ENCODE measurements at regions not wholly inside any gene's neighbourhood (a gene's known extent, or its start where the extent isn't known, plus 50 kb on each side); places are given as distances from the start of the nearest gene placed in this dataset.

GRCh38 chr11:19338375-19338774 lies 97.6 kb upstream of the E2F8 start:
- no peak for TF ChIP-seq CTCF (IDR thresholded peaks at IDR 0.05; ENCODE audit: insufficient read depth, low read length)
- DNase-seq (ENCODE audit: low read depth), result no peak

DNA sequence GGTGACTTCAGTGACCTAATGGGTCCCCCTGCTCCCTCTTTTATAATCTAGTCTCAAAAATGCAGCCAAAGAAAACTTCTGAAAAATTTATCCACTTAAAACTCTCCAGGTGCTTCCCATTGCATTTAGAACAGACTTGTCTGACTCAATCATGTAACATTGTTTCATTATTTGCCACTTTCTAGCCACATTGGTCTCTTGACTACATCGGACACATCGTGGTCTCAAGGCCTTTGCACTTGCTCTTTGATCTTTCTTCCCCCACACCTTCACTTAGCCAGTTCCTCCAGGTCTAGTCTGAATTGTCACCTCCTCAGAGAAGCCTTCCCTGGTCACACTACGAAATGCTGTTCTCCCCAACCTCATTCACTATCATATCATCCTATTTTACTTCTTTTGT lies 97.0 kb upstream of the E2F8 start:
- H3K4me3 ChIP-seq (ENCODE audit: low read depth, low read length), result no peak overlapping the region
- TF ChIP-seq CTCF (IDR thresholded peaks at IDR 0.05; ENCODE audit: insufficient read depth, low read length), result no peak
- no peak for DNase-seq (ENCODE audit: low read depth)

More at GRCh38 chr11:19338375-19338774, 97.6 kb upstream of the E2F8 start:
- H3K4me3 ChIP-seq (ENCODE audit: low read depth, low read length), result no peak overlapping the region

DNA sequence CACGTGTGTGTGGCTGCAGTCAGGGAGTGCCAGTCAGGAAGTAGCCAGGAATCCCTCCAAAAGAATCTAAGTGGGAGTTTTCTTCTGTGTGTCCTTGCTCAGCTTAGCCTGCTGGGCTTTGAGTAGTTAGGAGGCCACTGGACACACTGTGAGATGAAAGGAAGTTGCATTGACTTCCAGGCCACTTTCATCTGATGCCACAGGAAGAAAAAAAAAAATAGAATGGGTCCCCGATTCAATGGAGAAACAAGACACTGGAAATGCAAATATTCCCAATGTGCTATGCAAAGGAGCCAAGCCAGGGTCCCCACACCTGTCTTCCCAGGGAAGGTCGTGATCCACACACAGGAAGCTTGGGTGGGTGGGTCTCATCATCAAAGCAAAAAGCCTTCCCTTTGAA lies 95.6 kb upstream of the E2F8 start:
- no peak for TF ChIP-seq CTCF (IDR thresholded peaks at IDR 0.05; ENCODE audit: insufficient read depth, low read length)
- no peak for DNase-seq (ENCODE audit: low read depth)
- H3K4me3 ChIP-seq (ENCODE audit: low read depth, low read length), result no peak overlapping the region

DNA sequence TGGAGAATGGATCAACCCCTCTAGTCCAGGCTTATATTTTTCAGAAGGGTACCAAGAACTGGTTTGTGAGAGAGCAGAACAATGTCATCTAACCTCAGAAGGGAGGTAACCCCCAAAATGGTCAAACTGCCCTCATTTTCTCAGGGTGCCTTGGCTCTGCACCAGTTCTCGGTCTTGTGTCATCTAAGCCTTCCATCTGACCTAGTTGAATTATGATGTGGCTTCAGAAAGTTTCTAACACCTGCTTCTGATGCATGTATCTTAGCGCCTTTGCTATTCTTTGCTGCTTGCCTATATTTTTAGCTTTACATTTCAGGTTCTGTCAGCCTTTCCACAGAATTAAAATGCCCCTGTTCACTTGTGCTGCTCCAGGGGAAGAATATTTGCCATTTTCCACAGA lies 91.7 kb upstream of the E2F8 start:
- TF ChIP-seq CTCF (IDR thresholded peaks at IDR 0.05; ENCODE audit: insufficient read depth, low read length), result no peak
- no peak for DNase-seq (ENCODE audit: low read depth)
- no peak overlapping the region for H3K4me3 ChIP-seq (ENCODE audit: low read depth, low read length)

DNA sequence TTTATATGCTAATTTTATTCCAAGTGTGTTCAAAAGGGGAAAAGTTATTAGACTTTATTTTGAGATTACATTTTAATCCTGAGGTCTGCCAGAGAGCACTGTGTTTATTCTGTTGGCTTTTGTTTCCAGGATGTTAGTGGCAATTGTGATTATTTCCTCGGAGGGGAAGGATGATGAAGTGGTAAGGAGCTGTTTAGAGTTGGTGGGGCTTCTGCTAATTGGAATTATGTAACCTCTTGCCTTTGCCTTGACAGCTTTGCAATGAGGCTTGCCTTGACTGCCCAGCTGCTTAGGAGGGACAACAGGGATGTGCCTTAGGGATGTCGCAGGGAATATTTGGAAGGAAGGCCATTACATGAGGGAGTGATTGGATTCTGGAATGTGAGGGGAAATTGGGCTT lies 89.7 kb upstream of the E2F8 start:
- no peak for TF ChIP-seq CTCF (IDR thresholded peaks at IDR 0.05; ENCODE audit: insufficient read depth, low read length)
- DNase-seq (ENCODE audit: low read depth), result no peak
- H3K4me3 ChIP-seq (ENCODE audit: low read depth, low read length), result no peak overlapping the region

DNA sequence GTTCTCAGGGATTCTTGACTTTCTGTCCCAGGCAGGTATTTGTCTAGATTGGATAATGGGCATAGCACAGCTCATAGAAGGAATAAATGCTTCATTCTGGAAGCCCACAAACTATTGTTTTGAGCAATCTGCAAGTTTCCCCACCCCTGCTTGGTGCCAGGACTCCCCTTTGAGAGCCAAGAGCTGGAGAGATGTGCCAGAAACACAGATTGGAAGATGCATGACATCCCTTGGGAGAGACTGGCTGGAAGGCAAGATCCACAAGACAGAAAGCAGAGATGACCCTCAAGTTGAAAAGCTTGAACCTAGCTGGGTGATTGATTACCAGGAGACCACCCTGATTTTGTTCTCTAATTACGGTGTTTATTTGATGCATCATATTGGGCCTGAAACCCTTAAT lies 89.2 kb upstream of the E2F8 start:
- TF ChIP-seq CTCF (IDR thresholded peaks at IDR 0.05; ENCODE audit: insufficient read depth, low read length), result no peak
- peak; percentile 57 for DNase-seq (ENCODE audit: low read depth)
- H3K4me3 ChIP-seq (ENCODE audit: low read depth, low read length), result no peak overlapping the region

DNA sequence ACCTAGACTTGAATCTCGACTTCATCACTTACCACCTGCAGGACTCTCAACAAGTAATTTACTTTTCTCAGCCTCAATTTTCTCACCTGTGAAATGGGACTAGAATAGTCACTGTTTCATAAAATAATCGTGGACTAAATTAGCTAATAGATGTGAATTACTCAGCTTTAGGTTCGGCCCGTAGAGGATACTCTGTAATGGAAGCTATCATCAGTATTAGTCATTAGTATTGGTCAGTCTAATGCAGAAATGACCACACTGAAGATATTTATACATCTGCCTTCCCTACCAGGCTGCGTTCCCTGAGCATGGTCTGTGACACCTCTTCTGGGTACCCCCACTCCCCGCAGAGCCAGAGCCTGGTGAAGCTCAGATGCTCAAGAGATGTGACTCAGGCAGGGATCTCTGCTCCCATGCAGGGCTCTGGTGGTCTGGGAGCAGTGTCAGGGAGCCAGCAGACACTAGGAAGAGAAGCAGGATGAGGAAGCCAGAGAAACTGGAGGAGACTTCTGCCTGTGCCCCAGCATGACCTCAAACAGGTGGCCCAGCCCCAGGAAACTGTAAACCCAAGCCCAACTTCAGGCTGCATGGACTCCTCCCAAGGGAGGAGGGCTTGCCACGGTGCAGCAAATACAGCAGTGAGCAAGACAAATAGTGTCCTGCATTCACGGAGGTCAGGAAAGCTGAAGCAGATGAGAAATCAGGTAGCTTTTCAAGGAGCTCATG lies 88.0 kb upstream of the E2F8 start:
- no peak overlapping the region for H3K4me3 ChIP-seq (ENCODE audit: low read depth, low read length)
- no peak for TF ChIP-seq CTCF (IDR thresholded peaks at IDR 0.05; ENCODE audit: insufficient read depth, low read length)
- no peak for DNase-seq (ENCODE audit: low read depth)
